ENCODE measurements at regions not wholly inside any gene's neighbourhood (a gene's known extent, or its start where the extent isn't known, plus 50 kb on each side); places are given as distances from the start of the nearest gene placed in this dataset.

DNA sequence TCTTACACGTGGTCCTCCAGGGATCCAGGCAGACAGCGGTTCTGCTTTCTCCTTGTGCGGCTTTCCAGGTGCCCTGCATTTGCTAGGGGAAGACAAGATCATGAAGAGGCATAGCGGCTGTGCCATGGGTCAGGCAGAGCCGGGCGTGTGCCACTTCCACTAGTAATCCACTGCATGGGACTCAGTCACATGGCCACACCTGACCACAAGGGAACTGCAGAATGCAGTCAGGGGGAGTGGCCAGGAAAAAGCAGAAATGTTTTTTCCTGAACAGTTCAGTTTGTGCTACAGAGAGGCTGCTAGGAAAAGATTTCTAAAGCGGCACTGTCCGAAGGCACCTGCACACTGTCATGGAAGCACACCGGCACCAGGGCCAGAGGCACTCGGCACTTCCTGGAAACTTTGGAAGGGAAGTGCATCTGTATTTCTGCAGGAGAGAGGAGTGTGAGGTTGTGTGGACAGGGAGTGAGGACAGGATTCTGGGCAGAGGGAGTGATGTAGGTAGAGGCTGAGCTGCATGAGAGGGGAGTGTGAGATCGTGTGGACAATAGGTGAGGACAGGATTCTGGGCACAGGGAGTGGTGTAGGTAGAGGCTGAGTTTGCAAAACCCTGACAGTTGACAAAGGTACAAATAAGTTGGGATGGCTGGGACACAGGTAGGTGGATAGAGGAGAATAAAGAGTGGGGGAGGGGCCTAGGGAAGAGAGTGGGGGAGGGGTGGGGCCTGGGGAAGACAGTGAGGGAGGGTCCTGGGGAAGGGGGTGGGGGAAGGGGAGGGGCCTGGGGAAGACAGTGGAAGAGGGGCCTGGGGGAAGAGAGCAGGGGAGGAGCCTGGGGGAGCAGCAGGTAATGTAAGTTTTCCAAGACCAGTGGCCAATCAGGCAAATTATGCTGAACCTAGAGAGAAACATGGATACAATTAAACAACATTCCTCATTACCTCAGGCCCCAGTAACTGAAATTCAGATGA is 1436.3 kb downstream of the TBC1D22A start:
- no peaks in the 10 kb centered on the region for H3K27me3 ChIP-seq
- H3K9me3 ChIP-seq = no peaks in the 10 kb centered on the region
- no peak overlapping the region for H3K27ac ChIP-seq
- TF ChIP-seq POLR2A (IDR thresholded peaks at IDR 0.05) (no peak), EP300 (IDR thresholded peaks at IDR 0.05) (no peak)
- TF ChIP-seq, protein P1, sequence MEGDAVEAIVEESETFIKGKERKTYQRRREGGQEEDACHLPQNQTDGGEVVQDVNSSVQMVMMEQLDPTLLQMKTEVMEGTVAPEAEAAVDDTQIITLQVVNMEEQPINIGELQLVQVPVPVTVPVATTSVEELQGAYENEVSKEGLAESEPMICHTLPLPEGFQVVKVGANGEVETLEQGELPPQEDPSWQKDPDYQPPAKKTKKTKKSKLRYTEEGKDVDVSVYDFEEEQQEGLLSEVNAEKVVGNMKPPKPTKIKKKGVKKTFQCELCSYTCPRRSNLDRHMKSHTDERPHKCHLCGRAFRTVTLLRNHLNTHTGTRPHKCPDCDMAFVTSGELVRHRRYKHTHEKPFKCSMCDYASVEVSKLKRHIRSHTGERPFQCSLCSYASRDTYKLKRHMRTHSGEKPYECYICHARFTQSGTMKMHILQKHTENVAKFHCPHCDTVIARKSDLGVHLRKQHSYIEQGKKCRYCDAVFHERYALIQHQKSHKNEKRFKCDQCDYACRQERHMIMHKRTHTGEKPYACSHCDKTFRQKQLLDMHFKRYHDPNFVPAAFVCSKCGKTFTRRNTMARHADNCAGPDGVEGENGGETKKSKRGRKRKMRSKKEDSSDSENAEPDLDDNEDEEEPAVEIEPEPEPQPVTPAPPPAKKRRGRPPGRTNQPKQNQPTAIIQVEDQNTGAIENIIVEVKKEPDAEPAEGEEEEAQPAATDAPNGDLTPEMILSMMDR (IDR thresholded peaks at IDR 0.05) = no peak
- intact Hi-C loops (cut with DNase I) = no loop called here
- no peaks in the 10 kb centered on the region for H3K36me3 ChIP-seq
- no peaks in the 10 kb centered on the region for H3K4me1 ChIP-seq (ENCODE audit: insufficient read depth)
- no peak for DNase-seq
- 76 to 78% (median 76%) methylated on average over 11 of the region's 11 CpGs for WGBS, 3 donors
- no peak overlapping the region for H3K4me3 ChIP-seq

DNA sequence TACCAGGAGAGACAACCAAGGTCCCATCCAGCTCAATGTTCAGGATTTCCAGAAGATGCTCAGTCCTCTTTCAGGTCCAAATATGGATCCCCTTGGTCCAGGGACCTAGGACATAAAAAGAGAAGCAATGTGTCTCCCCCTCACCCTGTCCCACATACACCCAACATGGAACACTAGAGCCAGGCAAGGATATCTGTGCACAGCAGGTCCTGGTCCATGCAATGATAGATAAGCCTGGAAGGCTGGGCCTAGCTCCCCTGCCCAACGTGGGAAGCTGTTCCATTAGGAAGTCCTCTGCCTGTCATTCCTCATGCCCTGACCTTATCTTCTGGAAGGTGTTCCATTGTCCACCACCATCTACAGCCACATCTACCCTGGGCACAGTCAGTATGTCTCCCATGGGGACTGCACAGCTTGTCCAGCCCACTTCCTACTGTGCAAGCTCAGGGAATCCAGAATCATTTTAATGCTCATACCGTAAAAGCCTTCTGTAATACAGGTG is 1434.8 kb downstream of the TBC1D22A start:
- intact Hi-C loops (cut with DNase I) = no loop called here
- no peak overlapping the region for H3K27ac ChIP-seq
- H3K4me3 ChIP-seq = no peak overlapping the region
- DNase-seq = no peak
- H3K27me3 ChIP-seq = no peaks in the 10 kb centered on the region
- H3K4me1 ChIP-seq (ENCODE audit: insufficient read depth) = no peaks in the 10 kb centered on the region
- TF ChIP-seq EP300 (IDR thresholded peaks at IDR 0.05) (no peak), POLR2A (IDR thresholded peaks at IDR 0.05) (no peak)
- TF ChIP-seq, protein P1 (IDR thresholded peaks at IDR 0.05) = no peak
- 86 to 90% (median 88%) methylated on average over 2 of the region's 2 CpGs for WGBS, 3 donors
- no peaks in the 10 kb centered on the region for H3K9me3 ChIP-seq
- H3K36me3 ChIP-seq = no peaks in the 10 kb centered on the region

DNA sequence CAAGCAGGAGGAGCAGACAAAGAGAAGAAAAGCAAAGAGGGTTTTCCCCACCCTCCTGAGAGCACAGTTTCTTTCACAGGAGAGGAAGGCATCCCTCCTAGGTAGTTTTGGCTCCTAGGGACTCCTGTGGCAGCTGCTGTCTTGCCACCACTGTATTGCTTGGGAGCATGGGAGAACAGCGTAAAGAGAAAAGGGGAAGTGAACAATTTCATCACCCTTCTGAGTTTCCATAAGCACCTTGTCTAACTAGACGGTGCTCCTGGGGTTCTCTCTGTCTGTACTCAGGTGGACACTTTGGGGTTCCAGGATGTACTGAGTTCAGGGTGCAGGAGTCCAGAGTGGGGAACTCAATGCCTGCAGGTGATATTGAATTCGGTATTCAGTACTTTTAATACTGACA is 1430.5 kb downstream of the TBC1D22A start:
- H3K27ac ChIP-seq = no peak overlapping the region

DNA sequence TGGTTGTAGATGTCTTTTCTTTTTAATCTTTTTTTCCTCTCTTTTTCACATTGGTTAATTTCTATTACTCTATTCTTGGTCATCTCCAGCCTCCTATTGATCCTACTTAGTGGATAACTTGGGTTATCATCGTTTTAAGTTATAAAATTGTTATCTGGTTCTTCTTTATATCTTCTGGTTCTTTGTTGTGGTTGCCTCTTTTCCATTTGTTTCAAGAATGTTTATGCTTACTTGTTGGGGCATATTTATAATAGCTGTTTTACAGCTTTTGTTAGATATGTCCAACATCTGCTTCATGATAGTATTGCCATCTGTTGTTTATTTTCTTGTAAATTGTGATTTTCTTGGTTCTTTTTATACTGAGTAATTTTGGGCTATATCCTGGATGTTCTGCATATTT is 1429.6 kb downstream of the TBC1D22A start:
- intact Hi-C loops (cut with DNase I) = no loop called here
- Histone ChIP-seq H3K27me3 (no peaks in the 10 kb centered on the region), H3K27ac (no peak overlapping the region), H3K9me3 (no peaks in the 10 kb centered on the region), H3K36me3 (no peaks in the 10 kb centered on the region), H3K4me3 (no peak overlapping the region), H3K4me1 (ENCODE audit: insufficient read depth) (no peaks in the 10 kb centered on the region)
- DNase-seq = no peak
- WGBS, 3 donors = 2 to 16% (median 9%) methylated on average over 1 of the region's 1 CpG
- TF ChIP-seq POLR2A (IDR thresholded peaks at IDR 0.05) = no peak
- TF ChIP-seq EP300 (IDR thresholded peaks at IDR 0.05) = no peak
- TF ChIP-seq, protein P1 (IDR thresholded peaks at IDR 0.05) = no peak

More for the DNA sequence above, 1430.5 kb downstream of the TBC1D22A start:
- 84 to 88% (median 86%) methylated on average over 3 of the region's 3 CpGs for WGBS, 3 donors
- Histone ChIP-seq H3K36me3 (no peaks in the 10 kb centered on the region), H3K4me1 (ENCODE audit: insufficient read depth) (no peaks in the 10 kb centered on the region), H3K9me3 (no peaks in the 10 kb centered on the region), H3K4me3 (no peak overlapping the region), H3K27me3 (no peaks in the 10 kb centered on the region)
- DNase-seq = no peak
- intact Hi-C loops (cut with DNase I) = no loop called here
- no peak for TF ChIP-seq POLR2A (IDR thresholded peaks at IDR 0.05)
- TF ChIP-seq, protein P1 (IDR thresholded peaks at IDR 0.05) = no peak
- TF ChIP-seq EP300 (IDR thresholded peaks at IDR 0.05) = no peak
